ENCODE measurements at regions not wholly inside any gene's neighbourhood (a gene's known extent, or its start where the extent isn't known, plus 50 kb on each side); places are given as distances from the start of the nearest gene placed in this dataset.

GRCh38 chr13:111554539-111555267, 234.3 kb downstream of the TEX29 start:
- peaks cover 7 to 17% of the 10 kb centered on the region in 2 donors for H3K27me3 Mint-ChIP-seq
- Histone ChIP-seq H3K9me3 (ENCODE audit: low read length) (no peaks in the 10 kb centered on the region), H3K27me3 (ENCODE audit: insufficient read depth, low read length, poor library complexity, severe bottlenecking) (no peaks in the 10 kb centered on the region), H3K27ac (ENCODE audit: low read depth, low read length) (no peak overlapping the region), H3K36me3 (ENCODE audit: insufficient read depth, low read length) (no peaks in the 10 kb centered on the region), H3K4me3 (ENCODE audit: low read length) (no peak overlapping the region), H3K4me1 (ENCODE audit: insufficient read depth, low read length) (no peaks in the 10 kb centered on the region)
- ChIA-PET POLR2A (no interaction called here), CTCF (no interaction called here)
- no peaks in the 10 kb centered on the region for H3K4me1 Mint-ChIP-seq
- no peak overlapping the region for H3K4me3 Mint-ChIP-seq
- no peak overlapping the region for H3K27ac Mint-ChIP-seq
- DNase-seq, result no peak
- H3K9me3 Mint-ChIP-seq, result no peaks in the 10 kb centered on the region
- no peaks in the 10 kb centered on the region for H3K36me3 Mint-ChIP-seq

GRCh38 chr13:111555268-111555808, 234.9 kb downstream of the TEX29 start:
- no peaks in the 10 kb centered on the region for H3K9me3 Mint-ChIP-seq
- H3K27me3 Mint-ChIP-seq, result peaks cover 9 to 17% of the 10 kb centered on the region in 2 donors
- CTCF ChIA-PET, result no interaction called here
- no peaks in the 10 kb centered on the region for H3K36me3 ChIP-seq (ENCODE audit: insufficient read depth, low read length)
- no peaks in the 10 kb centered on the region for H3K4me1 Mint-ChIP-seq
- H3K9me3 ChIP-seq (ENCODE audit: low read length), result no peaks in the 10 kb centered on the region
- DNase-seq, result no peak
- no peaks in the 10 kb centered on the region for H3K36me3 Mint-ChIP-seq
- no peak overlapping the region for H3K27ac ChIP-seq (ENCODE audit: low read depth, low read length)
- POLR2A ChIA-PET, result no interaction called here
- no peak overlapping the region for H3K4me3 Mint-ChIP-seq
- H3K4me1 ChIP-seq (ENCODE audit: insufficient read depth, low read length), result no peaks in the 10 kb centered on the region
- no peak overlapping the region for H3K4me3 ChIP-seq (ENCODE audit: low read length)
- H3K27me3 ChIP-seq (ENCODE audit: insufficient read depth, low read length, poor library complexity, severe bottlenecking), result no peaks in the 10 kb centered on the region
- no peak overlapping the region for H3K27ac Mint-ChIP-seq

GRCh38 chr13:111555903-111556302, 235.5 kb downstream of the TEX29 start:
- H3K27me3 ChIP-seq (ENCODE audit: insufficient read depth, low read length, poor library complexity, severe bottlenecking), result no peaks in the 10 kb centered on the region
- DNase-seq, result no peak
- H3K4me3 ChIP-seq (ENCODE audit: low read length), result no peak overlapping the region
- H3K36me3 Mint-ChIP-seq, result no peaks in the 10 kb centered on the region
- no peak overlapping the region for H3K27ac Mint-ChIP-seq
- no peaks in the 10 kb centered on the region for H3K9me3 Mint-ChIP-seq
- H3K36me3 ChIP-seq (ENCODE audit: insufficient read depth, low read length), result no peaks in the 10 kb centered on the region
- H3K4me3 Mint-ChIP-seq, result no peak overlapping the region
- ChIA-PET POLR2A (no interaction called here), CTCF (no interaction called here)
- H3K4me1 Mint-ChIP-seq, result no peaks in the 10 kb centered on the region
- no peaks in the 10 kb centered on the region for H3K9me3 ChIP-seq (ENCODE audit: low read length)
- H3K4me1 ChIP-seq (ENCODE audit: insufficient read depth, low read length), result no peaks in the 10 kb centered on the region
- peaks cover 9 to 17% of the 10 kb centered on the region in 2 donors for H3K27me3 Mint-ChIP-seq
- H3K27ac ChIP-seq (ENCODE audit: low read depth, low read length), result no peak overlapping the region

- no peaks in the 10 kb centered on the region for H3K4me1 ChIP-seq (ENCODE audit: insufficient read depth, low read length)
- POLR2A ChIA-PET, result no interaction called here
- no peaks in the 10 kb centered on the region for H3K36me3 ChIP-seq (ENCODE audit: insufficient read depth, low read length)
- Mint-ChIP-seq H3K36me3 (no peaks in the 10 kb centered on the region), H3K27me3 (peaks cover 9 to 22% of the 10 kb centered on the region in 2 donors), H3K4me1 (no peaks in the 10 kb centered on the region), H3K9me3 (no peaks in the 10 kb centered on the region), H3K4me3 (no peak overlapping the region), H3K27ac (no peak overlapping the region)
- no peaks in the 10 kb centered on the region for H3K9me3 ChIP-seq (ENCODE audit: low read length)
- no peak overlapping the region for H3K4me3 ChIP-seq (ENCODE audit: low read length)
- DNase-seq, result no peak
- CTCF ChIA-PET, result no interaction called here
- no peaks in the 10 kb centered on the region for H3K27me3 ChIP-seq (ENCODE audit: insufficient read depth, low read length, poor library complexity, severe bottlenecking)
- H3K27ac ChIP-seq (ENCODE audit: low read depth, low read length), result no peak overlapping the region
Measured at GRCh38 chr13:111556496-111556895, 236.1 kb downstream of the TEX29 start.

- H3K4me1 ChIP-seq (ENCODE audit: insufficient read depth, low read length), result no peaks in the 10 kb centered on the region
- H3K4me3 ChIP-seq (ENCODE audit: low read length), result no peak overlapping the region
- Mint-ChIP-seq H3K4me1 (no peaks in the 10 kb centered on the region), H3K27ac (no peak overlapping the region), H3K36me3 (no peaks in the 10 kb centered on the region), H3K27me3 (peaks cover 7 to 26% of the 10 kb centered on the region in 2 donors), H3K9me3 (no peaks in the 10 kb centered on the region), H3K4me3 (no peak overlapping the region)
- no peaks in the 10 kb centered on the region for H3K27me3 ChIP-seq (ENCODE audit: insufficient read depth, low read length, poor library complexity, severe bottlenecking)
- DNase-seq, result no peak
- CTCF ChIA-PET, result no interaction called here
- no peak overlapping the region for H3K27ac ChIP-seq (ENCODE audit: low read depth, low read length)
- POLR2A ChIA-PET, result no interaction called here
- no peaks in the 10 kb centered on the region for H3K9me3 ChIP-seq (ENCODE audit: low read length)
- H3K36me3 ChIP-seq (ENCODE audit: insufficient read depth, low read length), result no peaks in the 10 kb centered on the region
Measured at GRCh38 chr13:111557921-111558699, 237.7 kb downstream of the TEX29 start.

- Mint-ChIP-seq H3K4me3 (no peak overlapping the region), H3K27ac (no peak overlapping the region), H3K27me3 (peaks cover 5 to 26% of the 10 kb centered on the region in 2 donors), H3K4me1 (no peaks in the 10 kb centered on the region), H3K9me3 (no peaks in the 10 kb centered on the region), H3K36me3 (no peaks in the 10 kb centered on the region)
- H3K4me1 ChIP-seq (ENCODE audit: insufficient read depth, low read length), result no peaks in the 10 kb centered on the region
- POLR2A ChIA-PET, result no interaction called here
- CTCF ChIA-PET, result no interaction called here
- no peaks in the 10 kb centered on the region for H3K36me3 ChIP-seq (ENCODE audit: insufficient read depth, low read length)
- no peak for DNase-seq
- no peak overlapping the region for H3K27ac ChIP-seq (ENCODE audit: low read depth, low read length)
- no peak overlapping the region for H3K4me3 ChIP-seq (ENCODE audit: low read length)
- H3K9me3 ChIP-seq (ENCODE audit: low read length), result no peaks in the 10 kb centered on the region
- no peaks in the 10 kb centered on the region for H3K27me3 ChIP-seq (ENCODE audit: insufficient read depth, low read length, poor library complexity, severe bottlenecking)
Measured at GRCh38 chr13:111558700-111559088, 238.3 kb downstream of the TEX29 start.

GRCh38 chr13:111559612-111560403, 239.4 kb downstream of the TEX29 start:
- Histone ChIP-seq H3K4me1 (ENCODE audit: insufficient read depth, low read length) (no peaks in the 10 kb centered on the region), H3K36me3 (ENCODE audit: insufficient read depth, low read length) (no peaks in the 10 kb centered on the region), H3K9me3 (ENCODE audit: low read length) (no peaks in the 10 kb centered on the region), H3K4me3 (ENCODE audit: low read length) (no peak overlapping the region), H3K27ac (ENCODE audit: low read depth, low read length) (no peak overlapping the region), H3K27me3 (ENCODE audit: insufficient read depth, low read length, poor library complexity, severe bottlenecking) (no peaks in the 10 kb centered on the region)
- no peaks in the 10 kb centered on the region for H3K9me3 Mint-ChIP-seq
- no peak overlapping the region for H3K4me3 Mint-ChIP-seq
- H3K27me3 Mint-ChIP-seq, result peaks cover 5 to 31% of the 10 kb centered on the region in 2 donors
- CTCF ChIA-PET, result no interaction called here
- H3K4me1 Mint-ChIP-seq, result no peaks in the 10 kb centered on the region
- H3K36me3 Mint-ChIP-seq, result no peaks in the 10 kb centered on the region
- peak overlapping the region in 1 of 8 donors; percentile 9 for H3K27ac Mint-ChIP-seq
- POLR2A ChIA-PET, result no interaction called here
- DNase-seq, result no peak
